ENCODE measurements at regions not wholly inside any gene's neighbourhood (a gene's known extent, or its start where the extent isn't known, plus 50 kb on each side); places are given as distances from the start of the nearest gene placed in this dataset.
A peak's percentile ranks its signal among the peaks of the same experiment; 100 is the strongest.

DNA sequence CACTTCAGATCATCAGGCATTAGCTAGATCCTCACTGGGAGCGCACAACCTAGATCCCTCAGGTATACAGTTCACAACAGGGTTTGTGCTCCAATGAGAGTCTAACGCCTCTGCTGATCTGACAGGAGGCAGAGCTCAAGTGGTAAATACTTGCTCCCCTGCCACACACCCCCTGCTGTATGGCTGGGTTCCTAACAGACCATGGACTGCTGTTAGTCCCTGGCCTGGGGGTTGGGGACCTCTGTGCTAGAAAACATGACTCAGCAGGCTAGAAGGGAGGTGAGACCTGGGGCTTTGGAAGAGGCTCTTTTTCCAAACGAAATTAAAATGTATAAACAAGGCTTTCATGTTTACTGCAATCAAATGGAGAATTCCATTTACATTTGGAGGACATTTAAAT, 691.1 kb downstream of the FLRT2 start:
- FAIRE-seq = no peak
- H3K27ac ChIP-seq = no peak overlapping the region
- H3K36me3 ChIP-seq = no peaks in the 10 kb centered on the region

DNA sequence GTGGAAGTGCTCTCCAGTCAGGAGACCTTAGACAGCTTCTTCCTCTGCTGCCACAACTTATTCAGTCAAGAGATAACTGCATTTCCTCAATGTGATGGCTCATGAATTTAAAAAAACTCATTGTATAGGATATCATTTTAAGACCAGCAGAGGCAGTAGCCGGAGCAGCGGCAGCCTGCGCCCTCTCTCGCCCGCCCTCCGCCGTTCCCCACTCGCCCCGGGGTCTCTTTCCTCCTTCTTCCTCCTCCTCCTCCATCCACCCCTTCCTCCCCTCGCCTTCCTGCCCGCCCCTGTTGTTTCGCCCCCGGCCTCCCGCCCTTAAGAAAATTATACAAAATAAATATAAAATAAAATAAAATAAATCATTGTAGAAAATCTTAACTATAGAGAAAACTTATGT, 687.6 kb downstream of the FLRT2 start:
- Histone ChIP-seq H3K27ac (no peak overlapping the region), H3K36me3 (no peaks in the 10 kb centered on the region), H3K4me3 (no peak overlapping the region), H3K9me3 (no peaks in the 10 kb centered on the region), H3K4me1 (no peaks in the 10 kb centered on the region), H3K27me3 (no peaks in the 10 kb centered on the region)
- FAIRE-seq = no peak
- intact Hi-C loops (cut with DNase I) = no loop called here
- TF ChIP-seq, protein P1, sequence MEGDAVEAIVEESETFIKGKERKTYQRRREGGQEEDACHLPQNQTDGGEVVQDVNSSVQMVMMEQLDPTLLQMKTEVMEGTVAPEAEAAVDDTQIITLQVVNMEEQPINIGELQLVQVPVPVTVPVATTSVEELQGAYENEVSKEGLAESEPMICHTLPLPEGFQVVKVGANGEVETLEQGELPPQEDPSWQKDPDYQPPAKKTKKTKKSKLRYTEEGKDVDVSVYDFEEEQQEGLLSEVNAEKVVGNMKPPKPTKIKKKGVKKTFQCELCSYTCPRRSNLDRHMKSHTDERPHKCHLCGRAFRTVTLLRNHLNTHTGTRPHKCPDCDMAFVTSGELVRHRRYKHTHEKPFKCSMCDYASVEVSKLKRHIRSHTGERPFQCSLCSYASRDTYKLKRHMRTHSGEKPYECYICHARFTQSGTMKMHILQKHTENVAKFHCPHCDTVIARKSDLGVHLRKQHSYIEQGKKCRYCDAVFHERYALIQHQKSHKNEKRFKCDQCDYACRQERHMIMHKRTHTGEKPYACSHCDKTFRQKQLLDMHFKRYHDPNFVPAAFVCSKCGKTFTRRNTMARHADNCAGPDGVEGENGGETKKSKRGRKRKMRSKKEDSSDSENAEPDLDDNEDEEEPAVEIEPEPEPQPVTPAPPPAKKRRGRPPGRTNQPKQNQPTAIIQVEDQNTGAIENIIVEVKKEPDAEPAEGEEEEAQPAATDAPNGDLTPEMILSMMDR (IDR thresholded peaks at IDR 0.05) = no peak
- 82 to 84% methylated on average over 14 of the region's 14 CpGs for whole genome bisulfite sequencing, 2 donors
- no peak for ATAC-seq
- DNase-seq = peak in 1 of 6 donors; percentile 29

More for the DNA sequence above, 691.1 kb downstream of the FLRT2 start:
- 67 to 70% methylated on average over 3 of the region's 3 CpGs for WGBS, 2 donors
- Histone ChIP-seq H3K4me3 (no peak overlapping the region), H3K27me3 (no peaks in the 10 kb centered on the region), H3K4me1 (no peaks in the 10 kb centered on the region), H3K9me3 (no peaks in the 10 kb centered on the region)
- intact Hi-C loops (cut with DNase I) = no loop called here
- no peak for ATAC-seq
- TF ChIP-seq, protein P1 (IDR thresholded peaks at IDR 0.05) = no peak
- no peak for DNase-seq

DNA sequence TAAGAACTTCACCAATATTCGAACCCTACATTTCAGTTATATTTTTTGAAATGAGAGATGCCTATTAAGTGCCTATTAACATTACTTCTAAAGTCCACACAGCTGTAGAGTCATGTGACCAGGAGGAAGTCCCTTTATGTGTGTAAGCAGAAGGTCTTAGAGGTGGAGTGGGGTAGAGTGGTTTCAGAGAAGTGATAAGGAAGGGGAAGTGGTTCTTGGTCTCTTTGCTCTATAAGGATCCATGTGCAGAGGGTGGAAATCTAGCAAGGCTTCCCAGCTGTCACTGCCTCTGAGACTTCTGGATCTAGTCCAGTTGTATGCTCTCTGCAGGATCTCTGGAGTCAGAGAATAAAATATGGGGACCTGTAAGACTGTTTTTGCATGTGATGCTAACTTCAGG, 673.9 kb downstream of the FLRT2 start:
- TF ChIP-seq, protein P1 (IDR thresholded peaks at IDR 0.05) = no peak
- Histone ChIP-seq H3K4me1 (no peaks in the 10 kb centered on the region), H3K36me3 (no peaks in the 10 kb centered on the region), H3K4me3 (no peak overlapping the region), H3K9me3 (no peaks in the 10 kb centered on the region), H3K27ac (no peak overlapping the region), H3K27me3 (no peaks in the 10 kb centered on the region)
- WGBS, 2 donors = 54 to 67% methylated on average over 1 of the region's 1 CpG
- ATAC-seq (no peak), FAIRE-seq (no peak), DNase-seq (no peak)
- intact Hi-C loops (cut with DNase I) = no loop called here

DNA sequence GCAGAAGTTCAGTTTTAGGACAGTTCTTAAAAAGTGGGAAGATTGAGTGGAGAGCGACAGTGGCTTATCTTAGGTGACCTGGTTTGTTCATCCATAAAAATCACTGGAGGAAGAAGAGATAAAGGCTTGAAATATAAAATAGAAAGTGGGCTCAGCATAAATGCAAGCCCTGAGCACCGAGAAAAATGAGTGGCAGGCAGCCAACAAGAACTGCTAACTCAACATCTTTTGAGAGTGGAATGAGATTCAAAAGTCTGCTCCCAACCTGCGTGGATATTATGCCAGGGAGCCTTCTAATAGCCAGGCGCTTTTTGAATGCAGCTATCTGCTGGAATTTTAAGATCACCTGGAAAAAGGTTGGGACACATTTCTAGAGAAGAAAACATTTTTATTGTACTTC, 666.5 kb downstream of the FLRT2 start:
- no peak overlapping the region for H3K4me3 ChIP-seq
- H3K9me3 ChIP-seq = no peaks in the 10 kb centered on the region
- DNase-seq (no peak), FAIRE-seq (no peak), ATAC-seq (no peak)
- TF ChIP-seq, protein P1 (IDR thresholded peaks at IDR 0.05) = no peak
- intact Hi-C loops (cut with DNase I) = no loop called here
- no peak overlapping the region for H3K27ac ChIP-seq
- 18 to 31% methylated on average over 4 of the region's 4 CpGs for WGBS, 2 donors
- H3K27me3 ChIP-seq = no peaks in the 10 kb centered on the region
- H3K36me3 ChIP-seq = no peaks in the 10 kb centered on the region
- H3K4me1 ChIP-seq = no peaks in the 10 kb centered on the region

DNA sequence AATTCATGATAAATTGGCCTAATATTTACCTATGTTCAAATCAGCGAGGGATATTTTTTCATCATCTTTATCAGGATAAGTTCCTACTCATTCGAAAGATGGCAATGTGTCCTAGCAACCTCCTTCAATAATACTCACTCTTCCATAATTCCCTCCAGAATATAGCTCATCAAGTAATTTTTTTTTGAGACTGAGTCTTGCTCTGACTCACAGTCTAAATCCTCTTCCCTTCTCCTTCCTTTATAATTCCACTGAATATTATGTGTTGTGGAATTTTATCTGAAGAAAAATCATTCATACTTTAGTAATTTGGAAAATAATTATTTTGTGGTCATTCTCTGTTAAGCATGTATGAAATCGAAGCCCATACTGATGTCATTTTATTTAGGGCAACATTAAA, 663.8 kb downstream of the FLRT2 start:
- Histone ChIP-seq H3K27me3 (no peaks in the 10 kb centered on the region), H3K4me3 (no peak overlapping the region), H3K4me1 (no peaks in the 10 kb centered on the region), H3K36me3 (no peaks in the 10 kb centered on the region), H3K27ac (no peak overlapping the region), H3K9me3 (no peaks in the 10 kb centered on the region)
- DNase-seq = no peak
- TF ChIP-seq, protein P1 (IDR thresholded peaks at IDR 0.05) = no peak
- 49 to 60% methylated on average over 3 of the region's 3 CpGs for WGBS, 2 donors
- FAIRE-seq = no peak
- ATAC-seq = no peak
- intact Hi-C loops (cut with DNase I) = no loop called here
